ENCODE measurements at regions not wholly inside any gene's neighbourhood (a gene's known extent, or its start where the extent isn't known, plus 50 kb on each side); places are given as distances from the start of the nearest gene placed in this dataset.

DNA sequence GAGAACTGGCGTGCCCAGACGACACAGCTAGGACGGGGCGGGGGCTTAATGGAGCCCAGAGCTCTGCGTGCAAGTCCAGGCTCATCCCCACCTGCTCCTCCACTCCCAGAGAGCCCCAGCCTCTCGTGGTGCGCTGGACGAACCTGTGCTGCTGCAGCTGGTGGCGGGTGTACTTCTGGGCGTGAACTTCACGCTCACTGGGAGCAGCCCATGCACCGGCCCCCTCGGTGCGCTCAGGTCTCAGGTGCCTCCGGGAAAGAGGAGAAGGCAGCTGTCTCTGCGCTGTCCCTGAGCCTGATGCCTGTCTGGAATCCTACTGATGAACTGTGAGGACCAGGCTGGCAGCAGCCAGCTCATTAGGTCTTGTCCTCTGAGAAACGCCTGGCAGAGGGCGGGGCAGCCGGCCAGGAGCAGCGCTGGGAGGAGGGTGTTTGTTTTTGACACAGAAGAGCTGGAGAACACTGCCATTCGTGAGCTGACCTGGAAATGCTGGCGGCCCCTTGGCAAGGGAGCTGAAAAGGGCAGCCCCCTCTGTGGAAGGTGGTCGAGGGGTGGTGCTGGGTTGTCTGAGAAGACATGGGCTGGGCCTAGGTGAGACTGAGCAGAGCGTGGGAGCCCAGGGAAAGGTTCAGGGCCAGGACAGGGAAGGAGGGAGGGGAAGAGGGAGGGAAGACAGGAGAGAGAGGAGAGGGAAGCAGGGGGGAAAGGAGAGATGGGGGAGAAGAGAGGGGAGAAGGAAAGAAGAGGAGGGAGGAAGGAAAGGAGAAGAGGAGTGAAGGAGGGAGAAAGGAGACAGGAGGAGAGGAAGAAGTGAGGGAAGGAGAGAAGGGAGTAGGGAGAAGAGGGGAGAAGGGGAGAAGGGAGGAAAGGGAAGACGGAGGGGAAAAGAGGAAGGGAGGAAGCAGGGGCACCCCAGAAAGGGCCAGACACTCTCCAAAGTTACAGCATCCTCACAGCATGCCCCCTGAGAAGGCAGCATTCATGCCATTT is 53.5 kb upstream of the TNS3 start (continued):
- TF ChIP-seq ZBTB39 (CRISPR knock-in tag; IDR thresholded peaks at IDR 0.05) (no peak), ZNF567 (CRISPR knock-in tag; IDR thresholded peaks at IDR 0.05; ENCODE audit: borderline replicate concordance) (no peak), ZSCAN25 (CRISPR knock-in tag; IDR thresholded peaks at IDR 0.05) (peak; percentile 11; the same call in 1 of the 2 replicates), CHD2 (IDR thresholded peaks at IDR 0.05; ENCODE audit: low read depth, low read length) (no peak), FOXA3 (CRISPR knock-in tag; IDR thresholded peaks at IDR 0.05) (peak; percentile 16; the same call in 1 of the 2 replicates), MNT (IDR thresholded peaks at IDR 0.05) (no peak), ZNF780A (CRISPR knock-in tag; IDR thresholded peaks at IDR 0.05) (0 out of 2 replicates have a peak, but pooled peaks have one; percentile 43), XBP1 (CRISPR knock-in tag; IDR thresholded peaks at IDR 0.05) (no peak), ZMYM3 (CRISPR knock-in tag; IDR thresholded peaks at IDR 0.05) (peak; percentile 19; the same call in 1 of the 2 replicates), SKIL (CRISPR knock-in tag; IDR thresholded peaks at IDR 0.05; ENCODE audit: borderline replicate concordance) (0 out of 2 replicates have a peak, but pooled peaks have one; percentile 7), TAF15 (IDR thresholded peaks at IDR 0.05; ENCODE audit: low read depth, low read length, poor library complexity, severe bottlenecking) (no peak), ZNF234 (CRISPR knock-in tag; conservative IDR thresholded peaks at IDR 0.05) (no peak), ZNF687 (CRISPR knock-in tag; IDR thresholded peaks at IDR 0.05) (peak; percentile 92)
- TF ChIP-seq, protein P1, sequence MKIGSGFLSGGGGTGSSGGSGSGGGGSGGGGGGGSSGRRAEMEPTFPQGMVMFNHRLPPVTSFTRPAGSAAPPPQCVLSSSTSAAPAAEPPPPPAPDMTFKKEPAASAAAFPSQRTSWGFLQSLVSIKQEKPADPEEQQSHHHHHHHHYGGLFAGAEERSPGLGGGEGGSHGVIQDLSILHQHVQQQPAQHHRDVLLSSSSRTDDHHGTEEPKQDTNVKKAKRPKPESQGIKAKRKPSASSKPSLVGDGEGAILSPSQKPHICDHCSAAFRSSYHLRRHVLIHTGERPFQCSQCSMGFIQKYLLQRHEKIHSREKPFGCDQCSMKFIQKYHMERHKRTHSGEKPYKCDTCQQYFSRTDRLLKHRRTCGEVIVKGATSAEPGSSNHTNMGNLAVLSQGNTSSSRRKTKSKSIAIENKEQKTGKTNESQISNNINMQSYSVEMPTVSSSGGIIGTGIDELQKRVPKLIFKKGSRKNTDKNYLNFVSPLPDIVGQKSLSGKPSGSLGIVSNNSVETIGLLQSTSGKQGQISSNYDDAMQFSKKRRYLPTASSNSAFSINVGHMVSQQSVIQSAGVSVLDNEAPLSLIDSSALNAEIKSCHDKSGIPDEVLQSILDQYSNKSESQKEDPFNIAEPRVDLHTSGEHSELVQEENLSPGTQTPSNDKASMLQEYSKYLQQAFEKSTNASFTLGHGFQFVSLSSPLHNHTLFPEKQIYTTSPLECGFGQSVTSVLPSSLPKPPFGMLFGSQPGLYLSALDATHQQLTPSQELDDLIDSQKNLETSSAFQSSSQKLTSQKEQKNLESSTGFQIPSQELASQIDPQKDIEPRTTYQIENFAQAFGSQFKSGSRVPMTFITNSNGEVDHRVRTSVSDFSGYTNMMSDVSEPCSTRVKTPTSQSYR (CRISPR knock-in tag; IDR thresholded peaks at IDR 0.05; ENCODE audit: borderline replicate concordance) = no peak

All from HepG2 (cell line).